ENCODE measurements at regions not wholly inside any gene's neighbourhood (a gene's known extent, or its start where the extent isn't known, plus 50 kb on each side); places are given as distances from the start of the nearest gene placed in this dataset.
"Not testable (repeated sequence)": the region's sequence is repeated elsewhere in the genome, so short reads cannot be mapped to it uniquely, and the experiment has no call there.

GRCh38 chr10:33952692-33953360 lies 618.4 kb upstream of the NRP1 start:
- no peak for DNase-seq

- DNase-seq = no peak
Measured at GRCh38 chr10:33950206-33950605, 615.7 kb upstream of the NRP1 start.

DNA sequence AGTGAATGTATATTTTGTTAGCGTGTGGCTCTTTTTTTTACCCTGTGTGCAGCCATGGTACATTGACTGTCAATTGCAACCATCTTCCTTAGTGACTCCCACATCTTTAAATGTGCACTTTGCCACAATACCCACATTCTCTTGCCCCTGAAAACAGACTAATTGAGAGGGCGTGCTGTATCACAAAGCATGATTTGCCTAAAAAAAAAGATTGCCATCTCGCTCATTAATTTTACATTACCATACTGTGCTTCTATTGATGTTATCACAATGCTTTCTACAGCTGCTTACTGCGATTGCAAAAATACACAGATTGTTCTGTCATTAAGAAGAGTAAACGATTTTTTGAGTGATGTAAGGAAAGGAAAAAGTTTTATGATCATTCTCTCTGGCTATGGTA lies 613.1 kb upstream of the NRP1 start:
- no peak for DNase-seq

DNA sequence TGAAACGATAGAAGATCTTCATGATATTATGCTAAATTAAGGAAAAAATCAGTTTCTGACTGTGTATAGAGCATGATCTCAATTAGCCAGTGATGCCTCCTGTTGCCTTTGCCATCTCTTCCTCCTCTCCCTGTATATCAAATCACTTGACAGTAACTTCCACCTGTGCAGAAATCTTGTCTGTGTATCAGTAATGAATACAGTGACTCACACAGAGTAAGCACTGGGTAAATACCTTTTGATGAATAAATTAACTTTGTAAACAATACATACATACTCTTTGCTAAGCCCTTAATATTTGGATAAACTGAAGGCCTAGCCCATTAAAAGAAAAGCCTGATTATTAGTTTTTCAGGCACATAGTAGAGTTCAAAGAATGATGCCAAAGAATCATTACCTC lies 610.6 kb upstream of the NRP1 start:
- DNase-seq = no peak

DNA sequence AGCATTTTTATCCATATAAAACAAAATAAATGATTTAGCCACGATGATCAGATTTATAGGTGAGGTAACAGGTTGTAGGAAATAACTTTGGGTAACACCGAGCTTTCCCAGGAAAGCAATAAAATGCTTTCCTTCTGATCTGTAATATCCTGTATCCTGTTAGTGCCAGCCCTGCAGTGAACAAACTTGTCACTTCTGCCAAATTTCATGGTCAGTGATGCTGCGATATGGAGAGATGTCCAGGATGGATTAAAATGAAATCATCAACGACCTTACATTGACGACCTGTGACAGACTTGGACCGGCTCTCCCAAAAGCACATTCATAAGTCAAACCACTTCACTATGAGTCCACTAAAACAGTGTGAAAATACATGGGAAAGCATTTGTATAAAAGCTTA lies 608.0 kb upstream of the NRP1 start:
- DNase-seq = no peak

- DNase-seq = no peak
Measured at GRCh38 chr10:33939892-33940291, 605.4 kb upstream of the NRP1 start.

DNA sequence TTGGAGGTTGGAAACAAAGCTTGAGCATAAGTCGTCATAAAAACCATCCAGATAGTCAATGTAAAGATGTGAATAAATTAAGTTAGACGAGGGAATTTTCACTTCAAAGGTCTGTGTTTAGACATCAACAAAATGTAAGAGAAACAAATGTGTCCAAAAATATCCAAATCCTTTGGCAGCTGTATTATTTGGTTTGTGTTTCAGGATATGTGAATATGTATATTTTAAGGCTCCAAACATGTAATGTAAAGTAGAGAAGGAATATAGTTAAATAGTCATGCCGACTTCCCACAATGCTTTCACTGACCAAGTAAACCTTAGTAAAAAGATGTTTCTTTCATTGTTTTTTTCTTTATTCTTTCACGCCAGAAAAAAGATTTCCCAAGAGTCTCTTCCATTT lies 604.9 kb upstream of the NRP1 start:
- DNase-seq = no peak

GRCh38 chr10:33938001-33938400 lies 603.5 kb upstream of the NRP1 start:
- DNase-seq = no peak

DNA sequence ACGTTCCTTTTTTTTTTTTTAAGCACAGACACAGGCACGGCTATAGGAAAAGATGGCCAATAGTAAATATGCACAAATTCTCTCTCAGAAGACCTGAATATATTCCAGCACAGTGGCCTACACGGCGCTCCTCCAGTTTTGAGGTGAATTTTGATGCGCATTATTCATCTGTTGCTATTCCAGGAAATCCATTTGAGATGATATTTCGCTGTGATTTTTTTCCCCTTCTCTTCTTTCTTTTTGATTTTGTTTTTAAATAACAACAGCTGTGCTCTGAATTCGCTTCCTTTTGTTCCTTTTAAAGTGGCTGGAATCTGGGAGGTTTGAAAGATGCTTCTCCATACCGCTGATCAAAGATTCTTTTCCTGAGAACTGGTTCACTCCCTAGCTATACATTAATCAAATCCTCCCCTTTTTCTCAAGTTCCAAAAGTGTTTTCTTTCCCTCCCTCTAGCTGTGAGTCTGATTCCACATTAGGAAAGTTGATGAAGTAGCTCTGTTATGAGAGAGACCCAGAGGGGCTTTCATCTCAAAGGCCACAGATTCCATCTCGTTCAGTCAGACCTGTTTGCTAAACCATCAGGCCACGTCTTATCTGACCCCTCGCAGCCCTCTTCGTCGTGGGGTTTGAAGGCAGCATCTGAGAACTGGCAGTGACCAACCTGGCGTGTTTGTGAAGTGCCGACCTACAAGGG lies 602.7 kb upstream of the NRP1 start:
- no peak for DNase-seq

DNA sequence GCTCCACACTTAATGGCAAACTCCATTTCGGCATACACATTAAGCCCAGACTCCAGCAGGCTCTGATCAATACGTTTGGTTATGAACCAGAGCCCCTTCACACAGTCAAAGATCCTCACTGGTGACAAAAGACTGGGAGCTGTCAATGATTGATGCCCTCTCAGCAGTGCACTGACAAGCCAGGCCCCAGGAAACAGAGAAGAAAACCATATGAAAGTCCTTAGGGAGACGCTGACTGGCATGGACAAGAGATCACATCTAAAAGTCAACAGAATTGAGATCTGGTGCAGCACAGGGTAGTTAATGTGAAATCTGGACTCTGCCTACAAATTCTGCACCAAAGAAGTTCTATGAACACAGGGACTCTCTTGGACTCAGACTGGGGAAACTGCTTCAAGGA lies 600.9 kb upstream of the NRP1 start:
- DNase-seq = no peak

- DNase-seq = no peak
Measured at GRCh38 chr10:33930079-33930478, 595.6 kb upstream of the NRP1 start.

DNA sequence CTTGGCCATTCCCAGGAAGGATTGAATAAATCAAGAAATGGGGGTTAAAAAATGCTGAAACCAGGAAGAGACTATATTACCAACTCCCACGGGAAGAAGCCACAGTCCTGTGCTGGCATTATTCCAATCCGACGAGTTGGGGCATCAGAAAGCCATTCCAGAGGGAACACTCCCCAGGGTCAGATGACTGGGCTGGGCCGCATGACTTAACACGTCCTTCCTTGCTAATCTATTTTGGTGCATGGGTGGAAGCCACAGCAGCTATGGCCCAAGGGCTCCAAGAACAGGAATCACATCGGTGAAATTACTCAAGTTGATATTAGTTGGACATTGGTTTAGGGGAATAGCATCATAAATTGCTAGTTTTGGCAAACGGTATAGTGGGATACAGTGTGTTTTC lies 592.9 kb upstream of the NRP1 start:
- DNase-seq = no peak

DNA sequence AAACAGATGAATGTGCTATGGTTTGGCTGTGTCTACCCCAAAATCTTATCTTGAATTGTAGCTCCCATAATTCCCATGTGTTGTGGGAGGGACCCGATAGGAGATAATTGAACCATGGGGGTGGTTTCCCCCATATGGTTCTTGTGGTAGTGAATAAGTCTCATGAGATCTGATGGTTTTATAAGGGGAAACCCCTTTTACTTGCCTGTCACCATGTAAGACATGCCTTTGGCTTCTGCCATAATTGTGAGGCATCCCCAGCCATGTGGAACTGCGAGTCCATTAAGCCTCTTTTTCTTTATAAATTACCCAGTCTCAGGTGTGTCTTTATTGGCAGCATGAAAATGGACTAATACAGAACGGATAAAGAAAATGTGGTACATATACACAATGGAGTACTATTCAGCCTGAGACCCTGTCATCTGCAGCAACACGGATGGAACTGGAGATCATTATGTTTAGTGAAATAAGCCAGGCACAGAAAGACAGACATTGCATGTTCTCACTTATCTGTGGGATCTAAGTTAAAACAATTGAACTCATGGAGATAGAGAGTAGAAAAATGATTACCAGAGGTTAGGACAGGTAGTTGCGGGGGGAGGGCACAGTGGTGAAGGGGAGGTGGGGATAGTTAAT lies 587.6 kb upstream of the NRP1 start:
- no peak for DNase-seq

DNA sequence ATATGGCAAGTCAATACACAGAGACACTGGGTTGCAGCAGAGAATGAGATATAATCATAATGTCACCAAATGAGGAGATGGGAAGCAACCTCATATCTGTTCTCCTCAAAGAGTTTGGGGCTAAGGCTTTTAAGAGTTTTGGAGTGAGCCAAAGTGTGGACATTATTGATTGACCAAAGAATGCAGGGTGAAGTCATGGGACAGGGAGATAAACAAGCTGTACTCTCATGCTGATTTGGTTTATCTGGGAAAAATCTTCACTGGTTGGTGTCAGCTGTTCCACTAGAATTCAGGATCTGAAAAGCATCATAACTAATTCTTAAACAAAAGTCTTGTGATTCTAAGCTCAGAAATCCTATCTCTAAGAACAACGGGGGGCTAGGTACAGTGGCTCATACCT lies 585.9 kb upstream of the NRP1 start:
- no peak for DNase-seq

- no peak for DNase-seq
Measured at GRCh38 chr10:33919244-33919643, 584.8 kb upstream of the NRP1 start.

DNA sequence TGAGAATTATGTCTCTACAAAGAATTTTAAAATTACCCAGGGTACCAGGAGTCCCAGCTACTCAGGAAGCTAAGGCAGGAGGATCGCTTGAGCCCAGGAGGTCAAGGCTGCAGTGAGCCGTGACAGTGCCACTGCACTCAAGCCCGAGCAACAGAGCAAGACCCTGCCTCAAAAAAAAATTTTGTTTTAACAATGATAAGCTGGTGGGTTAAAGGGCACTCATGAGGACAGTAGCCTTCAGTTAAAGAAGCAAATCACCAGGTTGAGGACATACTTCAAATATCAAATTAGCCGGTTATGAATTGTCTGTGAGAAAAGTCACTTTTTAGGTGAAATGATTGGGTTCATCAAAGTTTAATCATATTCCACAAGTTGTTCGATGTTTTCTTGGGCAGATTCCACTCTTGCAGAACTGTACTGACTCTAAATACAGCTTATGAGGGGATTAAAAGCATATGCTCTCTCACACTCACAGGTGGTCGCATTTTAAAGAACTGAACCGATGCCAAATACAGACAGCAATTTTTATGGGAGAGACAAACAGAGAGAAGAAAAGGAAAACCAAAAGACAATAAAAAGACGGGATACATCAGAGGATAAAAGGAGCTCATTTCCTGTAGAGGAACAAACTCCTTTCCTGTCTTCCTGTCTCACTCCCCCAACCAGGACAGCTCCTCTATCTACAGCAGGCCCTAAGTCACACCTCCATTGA lies 582.8 kb upstream of the NRP1 start:
- DNase-seq = no peak

DNA sequence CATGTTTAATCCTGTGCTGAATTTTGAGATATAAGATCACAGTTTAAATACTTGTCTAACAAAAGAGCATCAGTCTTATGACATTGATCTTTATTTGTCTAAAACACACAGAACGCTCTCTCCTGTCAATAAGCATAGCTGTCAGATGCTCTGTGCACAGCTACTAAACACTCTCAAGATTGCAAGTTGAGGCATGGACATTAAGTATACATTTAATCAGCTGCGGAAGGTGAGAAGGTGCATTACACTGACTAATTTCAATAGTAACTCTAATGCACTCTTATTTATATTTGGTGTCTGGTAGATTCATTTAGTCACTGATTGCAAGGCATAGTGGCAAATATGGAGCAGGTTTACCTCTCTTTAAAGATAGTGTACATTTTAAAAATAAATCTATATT lies 580.3 kb upstream of the NRP1 start:
- DNase-seq = no peak

DNA sequence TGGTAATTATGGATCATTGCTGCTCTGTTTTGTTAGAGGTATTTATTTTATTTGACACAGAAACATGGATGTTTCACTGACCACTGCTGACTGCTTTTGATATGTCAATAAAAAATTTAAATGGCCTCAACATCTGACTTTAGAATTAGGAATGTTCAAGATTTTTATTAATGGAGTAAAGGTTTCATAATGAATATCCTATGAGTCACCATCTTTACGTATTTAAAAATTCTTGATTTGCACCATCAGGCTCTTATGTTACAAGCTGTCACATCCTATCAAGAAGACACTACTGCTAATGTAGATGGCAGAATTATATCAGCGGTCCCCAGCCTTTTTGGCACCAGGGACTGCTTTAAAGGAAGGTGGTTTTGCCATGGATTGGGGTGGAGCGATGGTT lies 578.7 kb upstream of the NRP1 start:
- no peak for DNase-seq

GRCh38 chr10:33909476-33909875 lies 575.0 kb upstream of the NRP1 start:
- DNase-seq = not testable (repeated sequence)

- DNase-seq = no peak
Measured at GRCh38 chr10:33901166-33901565, 566.7 kb upstream of the NRP1 start.

- no peak for DNase-seq
Measured at GRCh38 chr10:33900596-33900995, 566.1 kb upstream of the NRP1 start.

DNA sequence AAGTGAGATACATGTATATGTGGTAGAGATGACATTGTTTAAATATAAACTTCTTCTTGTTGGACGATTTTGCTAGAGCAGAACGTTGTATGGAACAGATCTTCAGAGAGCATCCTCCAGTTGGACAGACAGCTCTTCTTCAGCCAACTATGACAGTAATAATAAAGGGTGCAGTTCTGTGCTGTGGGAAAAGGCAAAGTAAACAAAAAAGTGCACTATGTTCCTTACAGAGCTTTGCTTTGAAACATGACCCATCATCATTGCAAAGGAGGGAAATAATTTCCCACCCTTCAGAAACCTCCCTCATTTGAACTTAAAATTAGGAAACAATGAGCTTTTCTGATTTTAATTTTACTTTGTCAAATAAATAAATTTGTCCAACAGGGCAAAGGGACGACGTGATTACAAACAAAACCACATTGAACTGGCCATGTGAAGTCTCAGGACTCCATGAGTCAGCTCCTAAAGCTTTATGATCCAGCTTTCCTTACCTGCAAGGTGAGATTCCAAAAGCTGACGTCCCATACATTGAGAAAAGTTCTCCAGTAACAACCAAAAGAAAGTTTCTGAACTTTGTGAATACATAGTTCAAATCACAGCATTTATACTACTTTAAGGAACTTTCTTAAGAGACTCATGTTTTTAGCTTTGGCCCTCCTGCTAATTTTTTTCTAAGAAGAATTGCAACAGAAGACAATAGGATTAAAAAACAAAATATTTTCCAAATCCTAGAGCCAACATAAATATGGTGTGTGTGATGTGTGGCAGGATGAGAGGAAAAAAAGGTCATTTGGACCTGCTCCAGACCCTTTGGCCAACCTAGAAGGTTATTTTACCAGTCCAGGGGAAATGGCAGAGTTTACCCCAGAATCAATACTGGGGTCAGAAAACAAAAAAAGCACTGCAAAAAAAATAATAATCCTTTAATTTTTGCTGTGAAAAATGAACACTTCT lies 565.4 kb upstream of the NRP1 start:
- DNase-seq = no peak

Measured in central memory CD4-positive, alpha-beta T cell (primary cell).